CD14-positive monocyte (primary cell): ENCODE measurements at regions not wholly inside any gene's neighbourhood (a gene's known extent, or its start where the extent isn't known, plus 50 kb on each side); places are given as distances from the start of the nearest gene placed in this dataset.
"Not testable (repeated sequence)": the region's sequence is repeated elsewhere in the genome, so short reads cannot be mapped to it uniquely, and the experiment has no call there.

Experiments used
- DNase-seq, 3 donors: peaks; one replicate each; pipeline ENCODE4 v3.0.0-alpha.2; 2011 to 2022
- H2AFZ ChIP-seq: 2 replicates; pipeline ENCODE4 v1.6.0; 2012; ENCODE audit warnings: mild to moderate bottlenecking, low read depth, low read length, inconsistent platforms; ENCODE audit not compliant: insufficient read depth, poor library complexity, severe bottlenecking
- H3K27ac ChIP-seq, 2 donors: 1 replicate in 1 of 2; 2 replicates in 1 of 2; pipeline ENCODE4 v1.5.1; 2012 to 2013; ENCODE audit warnings: low read length in 2 of 2, control low read depth in 1 of 2, inconsistent platforms in 1 of 2, low read depth in 1 of 2, mild to moderate bottlenecking in 1 of 2
- H3K27me3 ChIP-seq, 2 donors: one replicate each; pipeline versions ENCODE4 v1.6.0 to v1.6.1; 2011 to 2013; ENCODE audit warnings: low read length in 2 of 2; ENCODE audit not compliant: control insufficient read depth in 2 of 2, insufficient read depth in 2 of 2
- H3K36me3 ChIP-seq, 2 donors: replicated peaks in 1 of 2; 1 replicate in 1 of 2; 2 replicates in 1 of 2; pipeline versions ENCODE4 v1.5.1 to v1.6.1; 2012 to 2013; ENCODE audit warnings: low read length in 2 of 2, control low read depth in 1 of 2, inconsistent platforms in 1 of 2, mild to moderate bottlenecking in 1 of 2; ENCODE audit not compliant: insufficient read depth in 2 of 2, control insufficient read depth in 1 of 2
- H3K4me1 ChIP-seq, 2 donors: 1 replicate in 1 of 2; 2 replicates in 1 of 2; pipeline versions ENCODE4 v1.5.1 to v1.6.1; 2012 to 2013; ENCODE audit warnings: low read length in 2 of 2, control low read depth in 1 of 2, inconsistent platforms in 1 of 2, mild to moderate bottlenecking in 1 of 2, moderate library complexity in 1 of 2; ENCODE audit not compliant: insufficient read depth in 2 of 2, control insufficient read depth in 1 of 2
- H3K4me2 ChIP-seq: replicated peaks from 2 replicates; pipeline ENCODE3; 2012; ENCODE audit warnings: low read length, moderate library complexity, mild to moderate bottlenecking; ENCODE audit not compliant: poor library complexity, severe bottlenecking; ENCODE audit errors: extremely low read depth
- H3K4me3 ChIP-seq, 3 experiments: fragments of 200-600 bp in 1 of 3; sonication (generic) in 1 of 3; replicated peaks in 1 of 3; 1 replicate in 2 of 3; 2 replicates in 1 of 3; pipeline ENCODE4 v1.5.1; 2011 to 2013; ENCODE audit warnings: low read length in 3 of 3, mild to moderate bottlenecking in 3 of 3, control low read depth in 2 of 3, low read depth in 2 of 3, inconsistent platforms in 1 of 3, moderate library complexity in 1 of 3
- H3K79me2 ChIP-seq: 2 replicates; pipeline ENCODE4 v1.6.0; 2012; ENCODE audit warnings: mild to moderate bottlenecking, control low read depth, inconsistent platforms, low read length, moderate library complexity; ENCODE audit not compliant: insufficient read depth
- H3K9ac ChIP-seq: 2 replicates; pipeline ENCODE4 v1.6.0; 2017; ENCODE audit warnings: low read length, mild to moderate bottlenecking; ENCODE audit not compliant: insufficient read depth, poor library complexity, severe bottlenecking
- H3K9me3 ChIP-seq, 2 donors: replicated peaks in 1 of 2; 1 replicate in 1 of 2; 2 replicates in 1 of 2; pipeline versions ENCODE4 v1.5.1 to v1.6.1; 2012 to 2013; ENCODE audit warnings: low read length in 2 of 2, control low read depth in 1 of 2; ENCODE audit not compliant: control insufficient read depth in 1 of 2, insufficient read depth in 1 of 2
- H4K20me1 ChIP-seq: 2 replicates; pipeline ENCODE4 v1.6.0; 2012; ENCODE audit warnings: mild to moderate bottlenecking, low read length, control low read depth, moderate library complexity; ENCODE audit not compliant: insufficient read depth
- H3K27ac Mint-ChIP-seq, 7 donors: one replicate each; pipeline ENCODE4 v1.8.0; 2020; ENCODE audit warnings: mild to moderate bottlenecking in 7 of 7, mixed read lengths in 7 of 7, moderate library complexity in 6 of 7, inconsistent platforms in 2 of 7
- H3K27me3 Mint-ChIP-seq, 3 donors: one replicate each; pipeline ENCODE4 v1.8.0; 2021 to 2022; ENCODE audit warnings: low read depth in 3 of 3, mild to moderate bottlenecking in 3 of 3, mixed read lengths in 3 of 3, moderate library complexity in 3 of 3, inconsistent platforms in 1 of 3
- H3K36me3 Mint-ChIP-seq, 2 donors: one replicate each; pipeline ENCODE4 v1.8.0; 2020; ENCODE audit warnings: mixed read lengths in 2 of 2, inconsistent platforms in 1 of 2, mild to moderate bottlenecking in 1 of 2
- H3K4me1 Mint-ChIP-seq: one replicate; pipeline ENCODE4 v1.8.0; 2020; ENCODE audit warnings: mild to moderate bottlenecking, mixed read lengths
- H3K4me3 Mint-ChIP-seq, 2 donors: one replicate each; pipeline ENCODE4 v1.8.0; 2020; ENCODE audit warnings: mild to moderate bottlenecking in 2 of 2, mixed read lengths in 2 of 2, moderate library complexity in 1 of 2
- H3K9me3 Mint-ChIP-seq, 7 donors: one replicate each; pipeline ENCODE4 v1.8.0; 2020 to 2022; ENCODE audit warnings: mixed read lengths in 7 of 7, mild to moderate bottlenecking in 6 of 7, moderate library complexity in 6 of 7, inconsistent platforms in 2 of 7
- CTCF ChIP-seq: fragments of 200-600 bp; IDR thresholded peaks from one replicate; pipeline ENCODE4 v1.8.0; 2022; ENCODE audit warnings: antibody characterized with exemption, mild to moderate bottlenecking
- WGBS: methylation state at CpG from one replicate; pipeline ENCODE4 v1.1.5; 2013; ENCODE audit warnings: missing lambda C conversion rate; ENCODE audit not compliant: insufficient coverage; 5-methylcytosine and 5-hydroxymethylcytosine counted together
- intact Hi-C, 2 donors: fragments of 100-400 bp; cut with micrococcal nuclease; formaldehyde crosslinking; loops; one replicate each; pipeline versions ENCODE4 v1.15.0 to v1.15.1; 2023

GRCh38 chr7:26937306-26937705 is 72.9 kb upstream of the SKAP2 start:
- Histone ChIP-seq H3K4me3 (no peak overlapping the region), H3K27me3 (no peaks in the 10 kb centered on the region), H4K20me1 (no peaks in the 10 kb centered on the region), H3K27ac (no peak overlapping the region), H3K9me3 (no peaks in the 10 kb centered on the region), H2AFZ (no peak overlapping the region), H3K36me3 (no peaks in the 10 kb centered on the region), H3K79me2 (no peaks in the 10 kb centered on the region), H3K4me1 (no peaks in the 10 kb centered on the region), H3K4me2 (no peak overlapping the region), H3K9ac (no peak overlapping the region)
- no peak for DNase-seq
- Mint-ChIP-seq H3K36me3 (no peaks in the 10 kb centered on the region), H3K27ac (no peak overlapping the region), H3K4me3 (no peak overlapping the region), H3K4me1 (no peaks in the 10 kb centered on the region), H3K9me3 (peaks cover 4 to 8% (median 5%) of the 10 kb centered on the region in 7 donors), H3K27me3 (peaks cover 0 to 2% (median 0%) of the 10 kb centered on the region in 3 donors)
- intact Hi-C loops: no loop called here
- no peak for TF ChIP-seq CTCF

- H3K9me3 ChIP-seq, H3K4me1 ChIP-seq, DNase-seq, H3K27me3 Mint-ChIP-seq, H3K4me1 Mint-ChIP-seq, H3K27ac ChIP-seq, H3K79me2 ChIP-seq, H3K36me3 Mint-ChIP-seq, H3K9ac ChIP-seq, H3K4me2 ChIP-seq, H3K27ac Mint-ChIP-seq, H3K4me3 ChIP-seq, H3K4me3 Mint-ChIP-seq, intact Hi-C loops, H4K20me1 ChIP-seq, H3K27me3 ChIP-seq, H2AFZ ChIP-seq, H3K36me3 ChIP-seq: not testable (repeated sequence)
- no CpG with 5 or more reads among the region's 3 CpGs for WGBS
- H3K9me3 Mint-ChIP-seq: peaks cover 5 to 11% (median 7%) of the 10 kb centered on the region in 7 donors
Observed at GRCh38 chr7:26932616-26933015, 68.2 kb upstream of the SKAP2 start.
